K562 (cell line): ENCODE measurements at regions not wholly inside any gene's neighbourhood (a gene's known extent, or its start where the extent isn't known, plus 50 kb on each side); places are given as distances from the start of the nearest gene placed in this dataset.

Experiments
- ATAC-seq: fragments of 200-7000 bp; cut with Tn5 transposase; 3 replicates; pipeline ENCODE4 v1.9.1; 2020; ENCODE audit warnings: moderate library complexity
- BruUV-seq: library from RNA; stranded (reverse); fragments of 400-500 nt; replicated peaks from 2 replicates; lab custom pipeline; 2021; lab: Mats Ljungman, UMichigan
- CTCF ChIA-PET: fragments of 300-600 bp; formaldehyde crosslinking; extraction: SDS; loops from one replicate; lab custom pipeline; 2021; ENCODE audit warnings: low intra/inter-chr PET ratio; lab: Yijun Ruan, JAX
- POLR2A ChIA-PET: fragments of 300-600, 350-650 bp; sonication (Branson Sonifier 250); formaldehyde crosslinking; extraction: SDS; loops from one replicate; lab custom pipeline; 2021; ENCODE audit warnings: antibody characterized with exemption, inconsistent platforms; lab: Yijun Ruan, JAX
- DNase-seq, 4 experiments: peaks; one replicate each; pipeline versions ENCODE4 v3.0.0 to v3.0.0-alpha.2; 2011 to 2018; ENCODE audit warnings: low spot score in 3 of 4, mixed read lengths in 3 of 4; ENCODE audit errors: extremely low read depth in 1 of 4
- FAIRE-seq: peaks from 2 replicates; lab custom pipeline; 2011; peaks lifted over from hg19 to GRCh38; lab: Jason Lieb, UNC
- H2AFZ ChIP-seq: 2 replicates; pipeline ENCODE4 v1.6.0; 2011; ENCODE audit warnings: low read depth, low read length, control low read depth, inconsistent platforms
- H3K27ac ChIP-seq: fragments of 200-600 bp; 3 replicates; pipeline ENCODE4 v1.8.0; 2011; ENCODE audit warnings: low read depth, mild to moderate bottlenecking, control low read depth, inconsistent platforms, low read length, moderate library complexity, mixed read lengths; ENCODE audit errors: extremely low read depth
- H3K27me3 ChIP-seq, 2 experiments: fragments of 300-600 bp in 1 of 2; 2 replicates in 1 of 2; 3 replicates in 1 of 2; pipeline versions ENCODE4 v1.6.0 to v1.8.0; 2011; ENCODE audit warnings: inconsistent platforms in 2 of 2, low read length in 2 of 2, mild to moderate bottlenecking in 1 of 2, mixed read lengths in 1 of 2, moderate library complexity in 1 of 2; ENCODE audit not compliant: control insufficient read depth in 2 of 2, insufficient read depth in 2 of 2
- H3K36me3 ChIP-seq: fragments of 300-600 bp; 3 replicates; pipeline ENCODE4 v1.8.0; 2011; ENCODE audit warnings: mild to moderate bottlenecking, low read length, inconsistent platforms; ENCODE audit not compliant: control insufficient read depth, insufficient read depth
- H3K4me1 ChIP-seq, 2 experiments: fragments of 200-600 bp in 1 of 2; replicated peaks in 1 of 2; 2 replicates in 1 of 2; 3 replicates in 1 of 2; pipeline versions ENCODE4 v1.5.1 to v1.8.0; 2011; ENCODE audit warnings: inconsistent platforms in 2 of 2, low read length in 2 of 2, mild to moderate bottlenecking in 1 of 2, mixed read lengths in 1 of 2, moderate library complexity in 1 of 2; ENCODE audit not compliant: control insufficient read depth in 2 of 2, insufficient read depth in 2 of 2
- H3K4me2 ChIP-seq: 2 replicates; pipeline ENCODE4 v1.6.1; 2011; ENCODE audit warnings: low read length, control low read depth, inconsistent platforms, mixed read lengths; ENCODE audit not compliant: insufficient read depth
- H3K4me3 ChIP-seq: fragments of 200-600 bp; sonication (generic), shearing (Covaris generic); 2 replicates; pipeline ENCODE4 v1.5.1; 2016; ENCODE audit warnings: control low read depth, inconsistent platforms
- H3K79me2 ChIP-seq: fragments of 200-600 bp; 3 replicates; pipeline ENCODE4 v1.8.0; 2011; ENCODE audit warnings: low read length, inconsistent platforms; ENCODE audit not compliant: control insufficient read depth, insufficient read depth
- H3K9ac ChIP-seq, 2 experiments: 2 replicates each; pipeline versions ENCODE4 v1.6.0 to v1.6.1; 2011; ENCODE audit warnings: low read depth in 2 of 2, low read length in 2 of 2, control low read depth in 1 of 2, inconsistent platforms in 1 of 2, mild to moderate bottlenecking in 1 of 2, mixed read lengths in 1 of 2; ENCODE audit not compliant: insufficient read depth in 1 of 2
- H3K9me1 ChIP-seq: one replicate; pipeline ENCODE4 v1.6.0; 2011; ENCODE audit warnings: inconsistent platforms, mild to moderate bottlenecking, low read length, moderate library complexity; ENCODE audit not compliant: control insufficient read depth, insufficient read depth
- H3K9me3 ChIP-seq: replicated peaks from 2 replicates; pipeline ENCODE4 v1.5.1; 2011; ENCODE audit warnings: low read depth, low read length, inconsistent platforms; ENCODE audit not compliant: control insufficient read depth, insufficient read depth
- H4K20me1 ChIP-seq: replicated peaks from 2 replicates; pipeline ENCODE4 v1.6.1; 2011; ENCODE audit warnings: low read length, inconsistent platforms, mixed read lengths; ENCODE audit not compliant: control insufficient read depth, insufficient read depth
- IRF1 ChIP-seq: sonication (generic); formaldehyde crosslinking; IDR thresholded peaks from 2 replicates; pipeline ENCODE4 v1.8.0; 2022; ENCODE audit warnings: missing genetic modification reagents, mild to moderate bottlenecking, borderline replicate concordance
- RBM25 ChIP-seq: fragments of 200-400 bp; formaldehyde crosslinking; IDR thresholded peaks from 2 replicates; pipeline ENCODE4 v1.6.1; 2018; ENCODE audit warnings: low read length, low read depth, moderate library complexity; ENCODE audit not compliant: severe bottlenecking
- SMARCC2 ChIP-seq: fragments of 450-650 bp; IDR thresholded peaks from 2 replicates; pipeline ENCODE4 v1.6.1; 2017; ENCODE audit warnings: antibody characterized with exemption, moderate library complexity, mild to moderate bottlenecking, low read depth
- XRCC3 ChIP-seq: fragments of 450-650 bp; IDR thresholded peaks from 2 replicates; pipeline ENCODE4 v1.6.1; 2017; ENCODE audit warnings: mild to moderate bottlenecking, moderate library complexity
- ZBTB5 ChIP-seq: fragments of 450-650 bp; IDR thresholded peaks from 2 replicates; pipeline ENCODE4 v1.6.1; 2017; ENCODE audit warnings: antibody characterized with exemption
- WGBS: fragments of 100-300 bp; shearing (Covaris generic); methylation state at CpG from one replicate; pipeline ENCODE4 v1.1.6; 2016; ENCODE audit warnings: low coverage, mixed read lengths; ENCODE audit not compliant: insufficient coverage; ENCODE audit errors: missing lambda C conversion rate; 5-methylcytosine and 5-hydroxymethylcytosine counted together
- in situ Hi-C: fragments of 300-500 bp; cut with MboI; formaldehyde crosslinking; loops from 4 replicates; pipeline ENCODE4 v1.15.0; 2018; ENCODE audit warnings: inconsistent platforms, mixed read lengths
- intact Hi-C: fragments of 100-400 bp; cut with micrococcal nuclease; formaldehyde crosslinking; loops from 2 replicates; pipeline ENCODE4 v1.14.2; 2022
- TF ChIP-seq, protein P1 (sequence below): fragments of 200-800 bp; sonication (Bioruptor generic); IDR thresholded peaks from 2 replicates; pipeline ENCODE4 v1.6.1; 2017; ENCODE audit warnings: missing genetic modification characterization, missing compliant biosample characterization
- TF ChIP-seq, protein P2 (sequence below): fragments of 450-650 bp; IDR thresholded peaks from 2 replicates; pipeline ENCODE4 v1.6.1; 2016; ENCODE audit warnings: mild to moderate bottlenecking
- TF ChIP-seq, protein P3 (sequence below): fragments of 250-450 bp; sonication (Bioruptor Pico); IDR thresholded peaks from 2 replicates; pipeline ENCODE4 v1.5.0; 2022; ENCODE audit warnings: mild to moderate bottlenecking
- TF ChIP-seq, protein P4 (sequence below): fragments of 250-450 bp; sonication (Bioruptor Pico); IDR thresholded peaks from 2 replicates; pipeline ENCODE4 v1.5.1; 2021; ENCODE audit warnings: mild to moderate bottlenecking

DNA sequence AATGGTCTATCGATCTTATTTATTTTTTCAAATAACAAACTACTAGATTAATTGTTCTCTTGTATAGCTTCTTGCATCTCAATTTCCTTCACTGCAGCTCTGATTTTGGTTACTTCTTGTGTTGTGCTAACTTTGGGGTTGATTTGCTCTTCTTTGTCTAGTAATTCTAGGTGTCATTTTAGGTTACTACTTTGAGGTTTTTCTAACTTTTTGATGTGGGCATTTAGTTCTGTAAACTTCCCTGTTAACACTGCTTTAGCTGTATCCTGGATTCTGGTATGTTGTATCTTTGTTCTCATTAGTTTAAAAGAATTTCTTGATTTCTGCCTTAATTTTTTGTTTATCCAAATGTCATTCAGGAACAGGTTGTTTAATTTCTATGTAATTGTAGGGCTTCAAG is 1188.0 kb downstream of the DNAJB9 start:
- intact Hi-C loops, result no loop called here
- no peak for ATAC-seq
- H3K9ac ChIP-seq, result no peak overlapping the region
- no peaks in the 10 kb centered on the region for H4K20me1 ChIP-seq
- H3K9me1 ChIP-seq, result no peaks in the 10 kb centered on the region
- FAIRE-seq, result no peak
- CTCF ChIA-PET, result no interaction called here
- no peaks in the 10 kb centered on the region for H3K27me3 ChIP-seq
- H3K4me3 ChIP-seq, result no peak overlapping the region
- POLR2A ChIA-PET, result no interaction called here
- 0% methylated on average over 1 of the region's 1 CpG for WGBS
- no peak overlapping the region for H2AFZ ChIP-seq
- H3K4me2 ChIP-seq, result no peak overlapping the region
- no peaks in the 10 kb centered on the region for H3K4me1 ChIP-seq
- no peaks in the 10 kb centered on the region for H3K9me3 ChIP-seq
- TF ChIP-seq, protein P1, sequence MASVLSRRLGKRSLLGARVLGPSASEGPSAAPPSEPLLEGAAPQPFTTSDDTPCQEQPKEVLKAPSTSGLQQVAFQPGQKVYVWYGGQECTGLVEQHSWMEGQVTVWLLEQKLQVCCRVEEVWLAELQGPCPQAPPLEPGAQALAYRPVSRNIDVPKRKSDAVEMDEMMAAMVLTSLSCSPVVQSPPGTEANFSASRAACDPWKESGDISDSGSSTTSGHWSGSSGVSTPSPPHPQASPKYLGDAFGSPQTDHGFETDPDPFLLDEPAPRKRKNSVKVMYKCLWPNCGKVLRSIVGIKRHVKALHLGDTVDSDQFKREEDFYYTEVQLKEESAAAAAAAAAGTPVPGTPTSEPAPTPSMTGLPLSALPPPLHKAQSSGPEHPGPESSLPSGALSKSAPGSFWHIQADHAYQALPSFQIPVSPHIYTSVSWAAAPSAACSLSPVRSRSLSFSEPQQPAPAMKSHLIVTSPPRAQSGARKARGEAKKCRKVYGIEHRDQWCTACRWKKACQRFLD, result no peak
- no peak for TF ChIP-seq XRCC3
- TF ChIP-seq, protein P2, sequence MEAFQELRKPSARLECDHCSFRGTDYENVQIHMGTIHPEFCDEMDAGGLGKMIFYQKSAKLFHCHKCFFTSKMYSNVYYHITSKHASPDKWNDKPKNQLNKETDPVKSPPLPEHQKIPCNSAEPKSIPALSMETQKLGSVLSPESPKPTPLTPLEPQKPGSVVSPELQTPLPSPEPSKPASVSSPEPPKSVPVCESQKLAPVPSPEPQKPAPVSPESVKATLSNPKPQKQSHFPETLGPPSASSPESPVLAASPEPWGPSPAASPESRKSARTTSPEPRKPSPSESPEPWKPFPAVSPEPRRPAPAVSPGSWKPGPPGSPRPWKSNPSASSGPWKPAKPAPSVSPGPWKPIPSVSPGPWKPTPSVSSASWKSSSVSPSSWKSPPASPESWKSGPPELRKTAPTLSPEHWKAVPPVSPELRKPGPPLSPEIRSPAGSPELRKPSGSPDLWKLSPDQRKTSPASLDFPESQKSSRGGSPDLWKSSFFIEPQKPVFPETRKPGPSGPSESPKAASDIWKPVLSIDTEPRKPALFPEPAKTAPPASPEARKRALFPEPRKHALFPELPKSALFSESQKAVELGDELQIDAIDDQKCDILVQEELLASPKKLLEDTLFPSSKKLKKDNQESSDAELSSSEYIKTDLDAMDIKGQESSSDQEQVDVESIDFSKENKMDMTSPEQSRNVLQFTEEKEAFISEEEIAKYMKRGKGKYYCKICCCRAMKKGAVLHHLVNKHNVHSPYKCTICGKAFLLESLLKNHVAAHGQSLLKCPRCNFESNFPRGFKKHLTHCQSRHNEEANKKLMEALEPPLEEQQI, result no peak
- no peak for TF ChIP-seq SMARCC2
- TF ChIP-seq RBM25, result no peak
- TF ChIP-seq, protein P3, sequence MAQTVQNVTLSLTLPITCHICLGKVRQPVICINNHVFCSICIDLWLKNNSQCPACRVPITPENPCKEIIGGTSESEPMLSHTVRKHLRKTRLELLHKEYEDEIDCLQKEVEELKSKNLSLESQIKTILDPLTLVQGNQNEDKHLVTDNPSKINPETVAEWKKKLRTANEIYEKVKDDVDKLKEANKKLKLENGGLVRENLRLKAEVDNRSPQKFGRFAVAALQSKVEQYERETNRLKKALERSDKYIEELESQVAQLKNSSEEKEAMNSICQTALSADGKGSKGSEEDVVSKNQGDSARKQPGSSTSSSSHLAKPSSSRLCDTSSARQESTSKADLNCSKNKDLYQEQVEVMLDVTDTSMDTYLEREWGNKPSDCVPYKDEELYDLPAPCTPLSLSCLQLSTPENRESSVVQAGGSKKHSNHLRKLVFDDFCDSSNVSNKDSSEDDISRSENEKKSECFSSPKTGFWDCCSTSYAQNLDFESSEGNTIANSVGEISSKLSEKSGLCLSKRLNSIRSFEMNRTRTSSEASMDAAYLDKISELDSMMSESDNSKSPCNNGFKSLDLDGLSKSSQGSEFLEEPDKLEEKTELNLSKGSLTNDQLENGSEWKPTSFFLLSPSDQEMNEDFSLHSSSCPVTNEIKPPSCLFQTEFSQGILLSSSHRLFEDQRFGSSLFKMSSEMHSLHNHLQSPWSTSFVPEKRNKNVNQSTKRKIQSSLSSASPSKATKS (CRISPR knock-in tag), result no peak
- TF ChIP-seq, protein P4, sequence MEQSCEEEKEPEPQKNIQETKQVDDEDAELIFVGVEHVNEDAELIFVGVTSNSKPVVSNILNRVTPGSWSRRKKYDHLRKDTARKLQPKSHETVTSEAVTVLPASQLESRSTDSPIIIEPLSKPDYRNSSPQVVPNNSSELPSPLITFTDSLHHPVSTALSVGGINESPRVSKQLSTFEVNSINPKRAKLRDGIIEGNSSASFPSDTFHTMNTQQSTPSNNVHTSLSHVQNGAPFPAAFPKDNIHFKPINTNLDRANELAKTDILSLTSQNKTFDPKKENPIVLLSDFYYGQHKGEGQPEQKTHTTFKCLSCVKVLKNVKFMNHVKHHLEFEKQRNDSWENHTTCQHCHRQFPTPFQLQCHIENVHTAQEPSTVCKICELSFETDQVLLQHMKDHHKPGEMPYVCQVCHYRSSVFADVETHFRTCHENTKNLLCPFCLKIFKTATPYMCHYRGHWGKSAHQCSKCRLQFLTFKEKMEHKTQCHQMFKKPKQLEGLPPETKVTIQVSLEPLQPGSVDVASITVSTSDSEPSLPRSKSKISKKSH (CRISPR knock-in tag), result no peak
- no peak for TF ChIP-seq ZBTB5
- TF ChIP-seq IRF1, result no peak
- no peaks in the 10 kb centered on the region for H3K79me2 ChIP-seq
- no TSS peak for BruUV-seq
- in situ Hi-C loops, result no loop called here
- H3K36me3 ChIP-seq, result no peaks in the 10 kb centered on the region
- no peak for DNase-seq
- no peak overlapping the region for H3K27ac ChIP-seq
